SIG-M5 treated with dmso at 0.1 percent for 504 hours (cell line): ENCODE measurements at regions not wholly inside any gene's neighbourhood (a gene's known extent, or its start where the extent isn't known, plus 50 kb on each side); places are given as distances from the start of the nearest gene placed in this dataset.

Experiments
- DNase-seq: peaks from one replicate; lab custom pipeline; 2025; ENCODE audit not compliant: unreplicated experiment; lab: John Stamatoyannopoulos, UW

GRCh38 chrX:116226665-116227484 lies 56.3 kb downstream of the AGTR2 start:
- DNase-seq: no peak

- no peak for DNase-seq
Measured at GRCh38 chrX:116230130-116230898, 59.8 kb downstream of the AGTR2 start.

GRCh38 chrX:116232833-116233232 lies 62.3 kb downstream of the AGTR2 start:
- DNase-seq: peak; percentile 11

GRCh38 chrX:116236666-116237065 lies 66.1 kb downstream of the AGTR2 start:
- DNase-seq: no peak

- no peak for DNase-seq
Measured at GRCh38 chrX:116238093-116238492, 67.5 kb downstream of the AGTR2 start.

GRCh38 chrX:116238567-116239255 lies 68.2 kb downstream of the AGTR2 start:
- no peak for DNase-seq

- peak; percentile 14 for DNase-seq
Measured at GRCh38 chrX:116239944-116240840, 69.6 kb downstream of the AGTR2 start.

- DNase-seq: no peak
Measured at GRCh38 chrX:116241001-116241400, 70.5 kb downstream of the AGTR2 start.

GRCh38 chrX:116243039-116243438 lies 72.5 kb downstream of the AGTR2 start:
- DNase-seq: no peak

- no peak for DNase-seq
Measured at GRCh38 chrX:116246261-116246660, 75.7 kb downstream of the AGTR2 start.

GRCh38 chrX:116267511-116268040 lies 97.0 kb downstream of the AGTR2 start:
- DNase-seq: no peak

- no peak for DNase-seq
Measured at GRCh38 chrX:116272322-116272721, 101.8 kb downstream of the AGTR2 start.

GRCh38 chrX:116272861-116273260 lies 102.3 kb downstream of the AGTR2 start:
- DNase-seq: no peak

- DNase-seq: no peak
Measured at GRCh38 chrX:116276261-116276660, 105.7 kb downstream of the AGTR2 start.

- no peak for DNase-seq
Measured at GRCh38 chrX:116277351-116278225, 107.0 kb downstream of the AGTR2 start.

GRCh38 chrX:116278826-116279225 lies 108.3 kb downstream of the AGTR2 start:
- no peak for DNase-seq

GRCh38 chrX:116281106-116281505 lies 110.6 kb downstream of the AGTR2 start:
- DNase-seq: no peak

GRCh38 chrX:116282751-116283150 lies 112.2 kb downstream of the AGTR2 start:
- no peak for DNase-seq

GRCh38 chrX:116284400-116284799 lies 113.9 kb downstream of the AGTR2 start:
- no peak for DNase-seq
